HEK293 (cell line): ENCODE measurements at regions not wholly inside any gene's neighbourhood (a gene's known extent, or its start where the extent isn't known, plus 50 kb on each side); places are given as distances from the start of the nearest gene placed in this dataset.

Experiments
- CTCF ChIA-PET: fragments of 350-600 bp; formaldehyde crosslinking; extraction: SDS; loops from one replicate; lab custom pipeline; 2021; ENCODE audit warnings: antibody characterized with exemption; lab: Yijun Ruan, JAX
- POLR2A ChIA-PET: fragments of 300-600 bp; formaldehyde crosslinking; extraction: SDS; loops from one replicate; lab custom pipeline; 2020; ENCODE audit warnings: antibody characterized with exemption, inconsistent platforms; lab: Yijun Ruan, JAX
- H3K27ac ChIP-seq: fragments of 200-500 bp; sonication (Bioruptor generic); 2 replicates; pipeline ENCODE4 v1.5.1; 2014; ENCODE audit warnings: low read depth, low read length, control low read depth, inconsistent platforms; ENCODE audit errors: extremely low read depth
- H3K36me3 ChIP-seq, 2 experiments: fragments of 200-500 bp in 1 of 2; sonication (Bioruptor generic) in 1 of 2; 1 replicate in 1 of 2; 2 replicates in 1 of 2; pipeline ENCODE4 v1.5.1; 2014 to 2017; ENCODE audit warnings: inconsistent platforms in 2 of 2, low read length in 2 of 2; ENCODE audit not compliant: control insufficient read depth in 2 of 2, insufficient read depth in 1 of 2
- H3K4me1 ChIP-seq: fragments of 200-500 bp; sonication (Bioruptor generic); 2 replicates; pipeline ENCODE4 v1.5.1; 2014; ENCODE audit warnings: mild to moderate bottlenecking, low read length, inconsistent platforms; ENCODE audit not compliant: control insufficient read depth, insufficient read depth
- H3K4me3 ChIP-seq: 2 replicates; pipeline ENCODE4 v1.5.1; 2011; ENCODE audit warnings: low read depth, mild to moderate bottlenecking, control low read depth, low read length, moderate library complexity
- H3K9me3 ChIP-seq: fragments of 200-500 bp; sonication (Bioruptor generic); 2 replicates; pipeline ENCODE4 v1.5.1; 2014; ENCODE audit warnings: low read depth, low read length, inconsistent platforms; ENCODE audit not compliant: control insufficient read depth, insufficient read depth
- OVOL3 ChIP-seq: fragments of 450-650 bp; formaldehyde crosslinking; IDR thresholded peaks from 2 replicates; pipeline ENCODE4 v1.5.1; 2016; ENCODE audit warnings: missing biosample characterization, missing genetic modification characterization
- PRDM4 ChIP-seq: fragments of 450-650 bp; formaldehyde crosslinking; IDR thresholded peaks from 2 replicates; pipeline ENCODE4 v1.5.1; 2017; ENCODE audit warnings: missing biosample characterization, missing genetic modification characterization
- SP7 ChIP-seq: fragments of 450-650 bp; formaldehyde crosslinking; IDR thresholded peaks from 2 replicates; pipeline ENCODE4 v1.5.1; 2016; ENCODE audit warnings: missing biosample characterization, missing genetic modification characterization
- ZFP69B ChIP-seq: fragments of 450-650 bp; formaldehyde crosslinking; IDR thresholded peaks from 2 replicates; pipeline ENCODE4 v1.5.1; 2016; ENCODE audit warnings: missing biosample characterization, missing genetic modification characterization
- ZNF114 ChIP-seq: fragments of 450-650 bp; formaldehyde crosslinking; IDR thresholded peaks from 2 replicates; pipeline ENCODE4 v1.5.0; 2017; ENCODE audit warnings: missing biosample characterization, missing genetic modification characterization
- ZNF138 ChIP-seq: fragments of 450-650 bp; formaldehyde crosslinking; IDR thresholded peaks from 2 replicates; pipeline ENCODE4 v1.5.1; 2016; ENCODE audit warnings: missing biosample characterization, missing genetic modification characterization, borderline replicate concordance
- ZNF18 ChIP-seq: fragments of 450-650 bp; formaldehyde crosslinking; IDR thresholded peaks from 2 replicates; pipeline ENCODE4 v1.5.1; 2016; ENCODE audit warnings: missing biosample characterization, missing genetic modification characterization
- ZNF248 ChIP-seq: fragments of 450-650 bp; formaldehyde crosslinking; IDR thresholded peaks from 2 replicates; pipeline ENCODE4 v1.5.1; 2017; ENCODE audit warnings: missing biosample characterization, missing genetic modification characterization
- ZNF266 ChIP-seq: fragments of 450-650 bp; formaldehyde crosslinking; IDR thresholded peaks from 2 replicates; pipeline ENCODE4 v1.5.1; 2016; ENCODE audit warnings: missing biosample characterization, missing genetic modification characterization, low read depth
- ZNF280D ChIP-seq: fragments of 450-650 bp; formaldehyde crosslinking; IDR thresholded peaks from 2 replicates; pipeline ENCODE4 v1.5.1; 2016; ENCODE audit warnings: missing biosample characterization, missing genetic modification characterization
- ZNF362 ChIP-seq: fragments of 450-650 bp; formaldehyde crosslinking; IDR thresholded peaks from 2 replicates; pipeline ENCODE4 v1.5.1; 2016; ENCODE audit warnings: missing biosample characterization, missing genetic modification characterization
- ZNF426 ChIP-seq: fragments of 450-650 bp; formaldehyde crosslinking; IDR thresholded peaks from 2 replicates; pipeline ENCODE4 v1.5.1; 2017; ENCODE audit warnings: missing biosample characterization, missing genetic modification characterization, mild to moderate bottlenecking, inconsistent platforms, moderate library complexity
- ZNF521 ChIP-seq: fragments of 450-650 bp; formaldehyde crosslinking; IDR thresholded peaks from 2 replicates; pipeline ENCODE4 v1.5.1; 2017; ENCODE audit warnings: missing biosample characterization, mild to moderate bottlenecking, missing genetic modification characterization
- ZNF555 ChIP-seq: fragments of 450-650 bp; formaldehyde crosslinking; conservative IDR thresholded peaks from 2 replicates; pipeline ENCODE4 v1.5.1; 2017; ENCODE audit warnings: missing biosample characterization, mild to moderate bottlenecking, missing genetic modification characterization, inconsistent platforms
- ZNF585B ChIP-seq: fragments of 450-650 bp; formaldehyde crosslinking; IDR thresholded peaks from 2 replicates; pipeline ENCODE4 v1.5.1; 2016; ENCODE audit warnings: missing biosample characterization, missing genetic modification characterization
- ZNF660 ChIP-seq: fragments of 450-650 bp; IDR thresholded peaks from 2 replicates; pipeline ENCODE4 v1.5.1; 2018; ENCODE audit warnings: missing biosample characterization, mild to moderate bottlenecking, missing genetic modification characterization
- ZNF677 ChIP-seq: fragments of 450-650 bp; IDR thresholded peaks from 2 replicates; pipeline ENCODE4 v1.5.0; 2018; ENCODE audit warnings: missing biosample characterization, mild to moderate bottlenecking, missing genetic modification characterization, moderate library complexity
- ZNF777 ChIP-seq: fragments of 450-650 bp; formaldehyde crosslinking; IDR thresholded peaks from 2 replicates; pipeline ENCODE4 v1.5.1; 2017; ENCODE audit warnings: missing biosample characterization, missing genetic modification characterization, borderline replicate concordance
- ZNF791 ChIP-seq: fragments of 450-650 bp; formaldehyde crosslinking; IDR thresholded peaks from 2 replicates; pipeline ENCODE4 v1.5.1; 2016; ENCODE audit warnings: missing biosample characterization, missing genetic modification characterization

GRCh38 chr5:147063943-147064342 lies 170.9 kb upstream of the STK32A start (continued):
- TF ChIP-seq ZNF280D (tag by site-specific recombination) (no peak), PRDM4 (no peak), ZNF18 (tag by site-specific recombination) (no peak)

GRCh38 chr5:147065071-147065470 lies 169.8 kb upstream of the STK32A start:
- Histone ChIP-seq H3K27ac (no peak overlapping the region), H3K9me3 (no peaks in the 10 kb centered on the region), H3K4me1 (no peaks in the 10 kb centered on the region), H3K4me3 (no peak overlapping the region), H3K36me3 (no peaks in the 10 kb centered on the region)
- TF ChIP-seq ZNF677 (tag by site-specific recombination): no peak
- no peak for TF ChIP-seq ZNF660 (tag by site-specific recombination)
- TF ChIP-seq ZNF585B (tag by site-specific recombination): no peak
- TF ChIP-seq ZNF248: no peak
- no peak for TF ChIP-seq ZNF777 (tag by site-specific recombination)
- TF ChIP-seq ZNF114: no peak
- no peak for TF ChIP-seq ZNF266 (tag by site-specific recombination)
- TF ChIP-seq OVOL3 (tag by site-specific recombination): no peak
- TF ChIP-seq ZNF362 (tag by site-specific recombination): no peak
- no peak for TF ChIP-seq SP7 (tag by site-specific recombination)
- no peak for TF ChIP-seq ZNF521
- TF ChIP-seq ZNF138 (tag by site-specific recombination): no peak
- TF ChIP-seq ZFP69B (tag by site-specific recombination): no peak
- no peak for TF ChIP-seq ZNF426
- no peak for TF ChIP-seq ZNF791 (tag by site-specific recombination)
- TF ChIP-seq ZNF555 (tag by site-specific recombination): no peak
- ChIA-PET POLR2A (no interaction called here), CTCF (interaction anchor here (0.7 kb wide), 1 partner anchor 175 kb away, joined by 3 read pairs; no protein-coding TSS in a partner anchor)
